ENCODE measurements at regions not wholly inside any gene's neighbourhood (a gene's known extent, or its start where the extent isn't known, plus 50 kb on each side); places are given as distances from the start of the nearest gene placed in this dataset.

GRCh38 chr2:12284487-12284886 lies 432.2 kb upstream of the TRIB2 start:
- TF ChIP-seq CTCF (IDR thresholded peaks at IDR 0.05): no peak

DNA sequence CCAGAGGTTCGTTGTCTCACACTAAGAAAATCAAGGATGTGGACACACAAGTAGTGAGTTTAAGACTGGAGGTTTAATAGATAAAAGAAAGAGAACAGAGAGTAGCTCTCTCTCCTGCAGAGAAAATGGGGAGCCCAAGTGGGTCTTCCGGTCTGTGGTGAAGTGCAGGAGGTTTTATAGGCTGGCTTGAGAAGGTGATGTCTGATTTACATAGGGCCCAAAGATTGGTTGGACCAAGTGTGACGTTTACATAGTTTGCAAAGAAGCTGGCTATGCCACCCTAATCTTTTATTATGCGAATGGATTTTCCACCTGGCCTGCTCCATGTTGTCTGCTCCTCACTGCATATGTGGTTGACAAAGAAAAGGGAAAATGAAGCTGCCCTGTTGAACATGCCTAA lies 430.4 kb upstream of the TRIB2 start:
- no peaks in the 10 kb centered on the region for H3K27me3 ChIP-seq
- ATAC-seq: no peak
- intact Hi-C loops (cut with DNase I): no loop called here

More at GRCh38 chr2:12284487-12284886, 432.2 kb upstream of the TRIB2 start:
- no peak overlapping the region for H3K4me3 ChIP-seq
- no peak for DNase-seq
- no peak for ATAC-seq
- no peaks in the 10 kb centered on the region for H3K36me3 ChIP-seq
- intact Hi-C loops (cut with DNase I): no loop called here
- no peaks in the 10 kb centered on the region for H3K9me3 ChIP-seq
- H3K27me3 ChIP-seq: no peaks in the 10 kb centered on the region
- no peaks in the 10 kb centered on the region for H3K4me1 ChIP-seq
- no peak overlapping the region for H3K27ac ChIP-seq

GRCh38 chr2:12287220-12287751 lies 429.4 kb upstream of the TRIB2 start:
- Histone ChIP-seq H3K4me3 (no peak overlapping the region), H3K36me3 (no peaks in the 10 kb centered on the region), H3K27ac (no peak overlapping the region), H3K4me1 (no peaks in the 10 kb centered on the region), H3K9me3 (no peaks in the 10 kb centered on the region), H3K27me3 (no peaks in the 10 kb centered on the region)
- intact Hi-C loops (cut with DNase I): no loop called here
- ATAC-seq (no peak), DNase-seq (no peak)
- TF ChIP-seq CTCF (IDR thresholded peaks at IDR 0.05): no peak

More for the DNA sequence above, 430.4 kb upstream of the TRIB2 start:
- Histone ChIP-seq H3K9me3 (no peaks in the 10 kb centered on the region), H3K27ac (no peak overlapping the region), H3K4me1 (no peaks in the 10 kb centered on the region), H3K4me3 (no peak overlapping the region), H3K36me3 (no peaks in the 10 kb centered on the region)
- TF ChIP-seq CTCF (IDR thresholded peaks at IDR 0.05): no peak
- DNase-seq: no peak

DNA sequence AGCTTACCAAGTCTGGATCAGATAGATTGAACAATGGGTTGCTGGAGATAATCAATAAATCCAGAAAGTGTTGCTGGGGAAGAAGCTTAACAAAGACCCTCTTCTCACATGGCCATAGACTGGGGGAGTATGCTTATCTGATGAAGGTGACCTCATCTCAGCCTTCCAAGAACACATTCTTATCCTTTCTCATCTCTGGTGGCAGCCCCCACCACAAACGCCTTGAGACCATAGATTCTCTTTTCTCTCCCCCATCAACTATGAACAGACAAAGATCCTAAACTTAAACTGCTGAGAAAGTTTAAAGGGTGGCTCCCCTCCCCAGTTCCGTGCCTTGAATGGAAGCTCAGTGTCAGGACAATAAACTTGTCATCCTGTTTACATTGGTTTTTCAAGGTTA lies 428.7 kb upstream of the TRIB2 start:
- DNase-seq: no peak
- no peaks in the 10 kb centered on the region for H3K9me3 ChIP-seq
- no peak overlapping the region for H3K4me3 ChIP-seq
- H3K4me1 ChIP-seq: no peaks in the 10 kb centered on the region
- ATAC-seq: no peak
- no peak for TF ChIP-seq CTCF (IDR thresholded peaks at IDR 0.05)
- H3K36me3 ChIP-seq: no peaks in the 10 kb centered on the region
- H3K27ac ChIP-seq: no peak overlapping the region
- intact Hi-C loops (cut with DNase I): no loop called here
- no peaks in the 10 kb centered on the region for H3K27me3 ChIP-seq

DNA sequence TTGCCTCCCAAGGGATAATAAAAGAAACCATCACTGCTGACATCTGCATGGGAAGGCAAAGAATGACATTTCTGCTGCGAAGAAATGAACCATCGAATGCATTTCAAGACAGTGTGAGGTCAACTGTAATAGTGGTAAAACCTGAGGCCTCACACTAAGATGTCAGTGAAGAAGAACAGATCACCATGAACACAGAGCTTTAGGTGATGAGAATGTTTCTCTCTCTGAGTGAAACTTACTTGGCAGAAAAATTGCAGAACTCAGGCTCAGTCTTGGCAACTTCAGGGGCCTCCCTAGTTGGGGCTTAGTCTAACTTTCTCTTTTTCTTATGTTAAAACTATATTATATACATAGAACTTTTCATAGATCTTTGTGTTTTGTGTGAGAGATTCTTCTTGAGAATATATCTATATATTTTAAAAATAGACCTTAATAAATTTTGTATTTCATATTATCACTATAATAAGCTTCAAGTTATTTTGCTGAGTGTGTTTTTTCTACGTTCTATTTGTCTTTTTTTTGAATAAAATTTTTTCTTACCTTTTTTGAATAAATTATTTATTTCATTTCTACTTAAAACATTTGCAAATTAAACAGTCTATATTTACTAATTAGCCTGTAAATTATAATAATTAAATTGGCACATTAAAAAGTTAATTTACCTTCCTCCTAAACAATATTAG lies 427.5 kb upstream of the TRIB2 start:
- no peak for TF ChIP-seq CTCF (IDR thresholded peaks at IDR 0.05)
- Histone ChIP-seq H3K4me3 (no peak overlapping the region), H3K4me1 (no peaks in the 10 kb centered on the region), H3K9me3 (no peaks in the 10 kb centered on the region), H3K27ac (no peak overlapping the region), H3K36me3 (no peaks in the 10 kb centered on the region), H3K27me3 (no peaks in the 10 kb centered on the region)
- ATAC-seq (no peak), DNase-seq (no peak)
- intact Hi-C loops (cut with DNase I): no loop called here
